GM19099 (cell line): ENCODE measurements at regions not wholly inside any gene's neighbourhood (a gene's known extent, or its start where the extent isn't known, plus 50 kb on each side); places are given as distances from the start of the nearest gene placed in this dataset.

Experiments used
- POLR2A ChIP-seq: IDR thresholded peaks from 3 replicates; pipeline ENCODE4 v1.6.1; 2011; ENCODE audit warnings: low read depth; ENCODE audit not compliant: insufficient read length; ENCODE audit errors: extremely low read depth

DNA sequence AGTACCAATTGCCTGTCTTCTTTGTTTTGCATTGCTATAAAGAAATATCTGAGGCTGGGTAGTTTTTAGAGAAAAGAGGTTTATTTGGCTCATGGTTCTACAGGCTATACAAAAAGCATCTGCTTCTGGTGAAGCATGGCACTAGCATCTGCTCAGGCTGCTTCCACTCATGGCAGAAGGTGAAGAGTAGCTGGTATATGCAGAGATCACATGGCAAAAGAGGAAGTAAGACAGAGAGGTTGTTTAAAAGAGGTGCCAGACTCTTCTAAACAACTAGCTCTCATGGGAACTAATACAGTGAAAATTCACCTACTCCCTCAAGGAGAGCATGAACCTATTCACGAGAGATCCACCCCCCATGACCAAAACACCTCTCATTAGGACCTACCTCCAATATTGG, 56.7 kb upstream of the GUCA2B start:
- TF ChIP-seq POLR2A: no peak

DNA sequence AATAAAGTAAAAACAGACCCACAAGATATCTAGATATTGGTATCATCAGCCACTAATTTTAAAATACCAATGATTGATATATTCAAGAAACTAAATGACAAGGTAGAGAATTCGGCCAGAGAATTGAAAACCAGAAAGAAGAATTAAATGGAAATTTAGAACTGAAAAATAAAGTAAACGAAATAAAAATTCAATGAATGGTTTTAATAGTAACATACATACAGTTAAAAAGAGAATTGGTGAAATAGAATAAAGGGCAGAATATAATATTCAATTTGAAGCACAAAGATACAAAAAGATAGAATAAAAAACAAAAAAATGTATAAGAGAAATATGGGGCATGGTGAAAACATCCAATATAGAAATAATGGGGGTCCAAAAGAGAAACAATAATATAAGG, 64.0 kb upstream of the GUCA2B start:
- TF ChIP-seq POLR2A: no peak

DNA sequence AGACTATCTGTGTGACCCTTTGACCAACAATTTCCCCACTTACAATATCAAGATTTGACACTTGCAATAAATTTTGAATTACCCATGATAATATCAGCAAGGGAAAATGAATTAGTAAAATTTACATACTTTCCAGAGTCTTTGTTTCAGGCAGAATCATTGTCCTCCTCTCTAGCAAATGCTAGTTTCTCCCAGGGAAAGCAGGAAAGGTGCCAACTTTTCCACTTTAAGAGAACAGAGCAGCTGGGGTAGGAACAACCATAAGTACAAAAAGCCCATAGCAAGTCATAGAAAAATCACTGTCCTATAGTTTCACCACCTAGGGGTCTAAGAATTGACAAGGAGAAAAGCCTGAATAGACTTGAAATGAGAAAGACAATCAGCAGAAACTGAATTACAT, 67.1 kb upstream of the GUCA2B start:
- TF ChIP-seq POLR2A: no peak

DNA sequence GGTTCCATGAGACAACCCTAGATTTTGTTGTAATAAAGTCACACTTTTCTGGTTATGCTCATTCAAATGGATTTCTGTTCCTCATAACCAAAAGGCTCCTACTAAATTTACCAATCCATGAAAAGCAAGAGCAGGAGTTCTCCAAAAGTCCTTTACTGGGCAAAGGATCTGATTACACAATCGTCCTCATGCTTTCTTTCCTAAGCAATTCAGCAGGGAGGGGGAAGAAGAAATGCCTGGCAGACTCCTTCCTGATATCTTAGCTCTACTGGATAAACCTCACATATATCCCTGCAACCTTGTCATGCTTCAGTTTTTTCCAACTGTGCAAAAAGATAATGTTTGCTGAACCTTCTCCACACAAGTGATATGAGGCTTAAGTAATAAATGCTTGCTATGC, 67.6 kb upstream of the GUCA2B start:
- no peak for TF ChIP-seq POLR2A

DNA sequence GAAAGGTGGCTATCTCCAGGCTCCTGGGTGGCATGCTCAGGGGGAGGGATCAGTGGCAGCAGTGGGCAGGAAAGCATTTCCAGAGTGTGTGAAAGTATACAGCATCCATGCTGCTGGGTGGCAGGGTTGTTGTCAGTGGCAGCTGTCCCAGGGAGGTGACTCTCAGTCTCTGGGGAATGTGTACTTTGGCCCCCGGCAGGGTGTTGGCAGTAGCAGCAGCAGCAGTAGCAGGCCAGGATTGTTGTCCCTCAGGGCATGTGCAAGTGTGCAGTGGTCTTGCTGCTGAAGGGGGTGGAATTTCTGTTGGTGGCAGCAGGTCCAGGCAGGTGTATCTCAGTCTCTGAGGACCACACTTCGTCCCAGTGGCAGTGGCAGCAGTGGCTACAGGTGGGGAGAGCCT, 71.7 kb upstream of the GUCA2B start:
- no peak for TF ChIP-seq POLR2A

DNA sequence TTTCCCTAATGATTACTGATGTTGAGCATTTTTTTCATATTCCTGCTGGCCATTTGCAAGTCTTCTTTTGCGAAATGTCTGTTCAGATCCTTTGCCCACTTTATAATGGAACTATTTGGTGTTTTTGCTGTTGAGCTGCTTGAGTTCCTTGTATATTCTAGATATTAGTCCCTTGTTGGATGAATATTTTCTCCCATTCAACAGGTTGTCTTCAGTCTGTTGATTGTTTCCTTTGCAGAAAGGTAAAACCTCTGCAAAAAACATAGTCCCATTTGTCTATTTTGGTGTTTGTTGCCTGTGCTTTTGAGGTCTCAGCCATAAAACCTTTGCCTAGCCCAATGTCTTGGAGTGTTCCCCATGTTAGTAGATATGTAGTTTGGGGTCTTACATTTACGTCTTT, 78.0 kb upstream of the GUCA2B start:
- no peak for TF ChIP-seq POLR2A

DNA sequence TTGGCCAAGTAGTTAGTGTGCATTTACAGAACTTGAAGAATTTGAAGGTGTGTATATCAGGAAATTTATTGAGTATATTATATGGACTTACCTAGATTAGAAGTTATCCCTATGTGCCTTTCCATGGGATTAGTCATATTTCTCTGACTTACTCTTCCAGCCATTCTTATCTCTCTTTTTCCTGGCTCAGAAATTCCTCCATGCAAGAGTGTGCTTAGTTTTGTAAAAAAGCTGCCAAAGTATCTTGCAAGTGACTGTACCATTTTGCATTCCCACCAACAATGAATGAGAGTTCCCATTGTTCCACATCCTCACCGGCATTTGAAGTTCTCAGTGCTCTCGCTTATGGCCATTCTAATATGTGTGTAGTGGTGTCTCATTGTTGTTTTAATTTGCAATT, 82.2 kb upstream of the GUCA2B start:
- no peak for TF ChIP-seq POLR2A

DNA sequence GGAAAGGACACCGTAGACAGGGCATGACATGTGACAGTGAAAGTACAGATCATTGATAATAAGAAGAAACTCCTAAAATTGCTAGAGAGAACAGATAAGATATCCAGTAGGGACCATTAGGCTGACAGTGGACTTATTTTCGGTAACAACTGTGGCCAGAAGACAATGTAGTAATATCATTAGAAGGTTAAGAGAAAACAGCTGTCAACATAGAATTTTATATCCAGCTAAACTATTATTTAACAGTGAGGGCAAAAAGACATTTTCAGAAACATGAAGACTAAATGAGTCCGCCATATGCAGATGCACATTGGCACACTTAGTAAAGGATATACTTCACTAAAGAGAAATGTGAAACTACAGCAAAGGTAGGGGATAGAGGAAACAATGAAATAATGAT, 95.4 kb upstream of the GUCA2B start:
- no peak for TF ChIP-seq POLR2A

DNA sequence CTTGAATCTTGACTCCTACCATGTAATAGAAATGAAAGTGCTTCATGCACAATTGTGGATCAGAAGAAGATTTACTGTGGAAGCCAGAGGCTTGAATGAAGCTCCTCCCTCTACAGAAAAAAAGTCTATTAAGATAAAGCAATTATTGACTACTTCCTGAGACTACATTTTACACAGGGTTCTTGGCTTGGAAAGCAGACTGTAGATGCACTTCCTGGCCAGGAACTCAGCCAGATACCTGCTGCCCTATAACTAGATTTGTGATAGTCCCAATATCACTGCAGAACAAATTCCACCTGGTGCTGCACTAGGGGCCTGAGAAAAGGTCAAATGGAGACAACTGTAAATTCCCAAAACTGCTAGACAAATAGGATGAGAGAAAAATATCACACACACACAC, 96.8 kb upstream of the GUCA2B start:
- TF ChIP-seq POLR2A: no peak

DNA sequence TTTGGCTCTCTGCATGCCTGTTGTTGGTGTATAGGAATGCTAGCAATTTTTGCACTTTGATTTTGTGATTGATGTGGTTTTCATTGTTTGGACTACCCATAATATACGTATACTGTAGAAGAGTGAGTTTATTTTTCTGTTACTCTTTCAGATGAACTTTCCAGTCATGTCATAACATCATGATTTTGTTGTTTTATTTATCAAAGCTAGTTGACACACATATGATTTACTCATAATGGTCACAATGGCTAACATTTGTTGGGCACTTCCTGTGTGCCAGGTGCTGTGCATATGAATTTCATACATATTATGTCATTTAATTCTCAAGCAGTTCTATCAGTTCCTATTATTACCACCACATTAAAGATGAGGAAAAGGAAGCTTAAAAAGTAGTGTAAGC, 98.1 kb upstream of the GUCA2B start:
- no peak for TF ChIP-seq POLR2A

DNA sequence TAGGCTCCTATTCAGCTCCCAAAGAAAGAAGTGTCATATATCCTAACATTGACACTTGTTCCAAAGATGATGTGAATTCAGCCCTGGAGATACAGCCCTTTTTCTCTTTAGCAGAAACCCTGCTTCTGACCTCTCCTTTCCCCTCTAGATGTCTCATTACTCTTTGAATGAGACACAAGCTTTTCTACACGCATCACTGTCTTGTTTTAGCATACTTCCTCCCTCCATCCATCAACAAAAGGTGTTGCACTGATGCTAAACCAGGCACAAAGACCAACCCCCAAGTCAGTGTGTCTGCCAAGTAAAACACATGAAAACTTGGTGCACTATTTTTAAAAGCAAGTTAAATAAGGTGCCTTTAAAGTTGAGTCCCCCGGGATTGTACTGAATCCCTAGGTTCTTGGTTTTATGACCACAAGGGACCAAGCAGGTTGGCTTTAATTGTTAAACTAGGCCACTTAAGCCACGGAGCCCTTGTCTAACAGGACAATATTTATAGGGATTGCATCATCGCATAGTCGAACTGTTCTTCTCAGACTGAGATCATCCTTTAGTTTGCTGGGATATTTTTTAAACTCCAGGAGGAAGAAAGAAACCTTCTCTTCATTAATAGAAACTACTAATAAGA, 101.0 kb upstream of the GUCA2B start:
- TF ChIP-seq POLR2A: no peak

DNA sequence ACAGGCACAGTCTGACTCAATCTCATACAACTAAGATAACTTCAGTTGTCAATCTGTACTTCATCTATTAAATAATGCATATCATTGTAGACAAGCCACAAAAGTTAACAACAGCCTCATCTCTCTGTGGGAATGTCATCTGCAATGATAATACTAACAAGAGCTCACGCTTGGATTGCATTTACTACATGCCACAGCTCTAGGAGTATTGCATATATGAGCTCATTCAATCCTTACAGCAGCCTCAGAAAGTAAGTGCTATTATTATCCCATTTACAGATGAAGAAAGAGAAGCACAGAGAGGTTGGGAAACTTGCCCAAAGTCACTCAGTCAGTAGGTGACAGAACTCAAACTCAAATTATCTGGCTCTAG, 105.7 kb upstream of the GUCA2B start:
- no peak for TF ChIP-seq POLR2A

DNA sequence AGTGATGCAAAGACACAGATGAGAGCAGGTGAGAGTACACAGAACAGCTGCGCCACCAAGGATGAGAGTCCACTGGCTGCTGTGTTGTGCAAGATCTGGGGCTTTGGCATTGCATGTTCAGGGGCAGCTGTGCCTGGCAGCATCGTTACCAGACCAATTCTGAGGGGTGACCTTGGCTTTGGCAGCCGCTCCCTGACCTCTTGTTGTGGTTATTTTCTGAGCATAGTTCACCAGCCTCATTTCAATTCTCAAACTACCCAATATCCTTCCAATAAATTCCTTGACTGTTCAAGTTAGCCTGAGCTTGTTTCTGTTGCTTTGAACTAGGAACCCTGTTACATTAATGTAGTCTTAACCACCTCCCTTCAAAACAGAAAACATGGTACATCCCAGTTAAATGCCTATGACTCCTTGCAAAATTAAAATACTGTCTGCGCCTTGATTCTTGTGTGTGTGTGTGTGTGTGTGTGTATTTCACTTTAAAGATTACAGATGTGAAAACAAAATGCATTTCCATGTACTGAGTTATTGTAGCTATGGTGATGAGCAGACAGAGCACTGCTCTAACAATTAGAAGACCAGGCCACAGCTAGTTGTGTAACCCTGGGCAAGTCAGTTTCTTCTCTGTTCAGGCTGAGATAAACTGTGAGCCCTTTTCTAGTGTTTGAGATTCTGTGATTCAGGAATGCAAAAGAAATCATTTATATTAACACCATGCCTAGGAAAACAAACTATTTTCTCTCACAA, 106.3 kb upstream of the GUCA2B start:
- TF ChIP-seq POLR2A: no peak

DNA sequence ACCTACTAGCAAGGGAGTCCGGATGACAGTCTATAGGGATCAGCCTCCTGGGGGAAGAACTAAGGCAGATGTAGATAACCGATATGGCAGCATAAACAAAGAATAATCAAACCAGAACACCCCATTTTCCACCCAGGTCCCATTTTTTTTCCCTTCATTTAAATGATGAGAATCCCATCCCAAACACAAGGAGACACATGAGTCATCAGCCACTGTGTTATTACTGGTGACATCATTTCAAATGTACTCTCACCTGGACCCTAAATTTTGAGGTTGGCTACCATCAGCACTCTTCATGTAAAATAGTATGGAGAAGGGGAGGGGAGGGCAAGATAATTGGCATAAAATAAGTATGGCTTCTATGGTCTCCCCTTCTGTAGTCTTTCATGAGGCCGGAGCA, 108.9 kb upstream of the GUCA2B start:
- no peak for TF ChIP-seq POLR2A

DNA sequence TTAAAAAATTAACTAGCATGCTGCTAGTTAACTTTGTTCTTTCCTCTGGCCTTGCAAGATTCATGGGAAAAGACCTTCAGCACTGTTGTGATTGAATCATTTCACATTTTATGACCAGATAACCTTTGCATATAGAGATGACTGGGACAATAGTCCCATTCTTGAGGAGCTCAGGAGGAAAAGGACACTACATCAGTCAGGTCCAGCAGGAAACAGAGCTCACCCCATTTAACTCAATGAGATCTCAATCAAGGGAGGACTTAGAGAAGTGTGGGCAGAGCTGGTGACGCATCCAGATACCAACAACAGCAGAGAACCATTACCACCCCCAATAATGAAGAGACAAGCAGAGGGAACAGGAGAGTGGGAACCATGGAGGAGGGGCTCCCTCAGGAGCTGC, 109.4 kb upstream of the GUCA2B start:
- TF ChIP-seq POLR2A: no peak

DNA sequence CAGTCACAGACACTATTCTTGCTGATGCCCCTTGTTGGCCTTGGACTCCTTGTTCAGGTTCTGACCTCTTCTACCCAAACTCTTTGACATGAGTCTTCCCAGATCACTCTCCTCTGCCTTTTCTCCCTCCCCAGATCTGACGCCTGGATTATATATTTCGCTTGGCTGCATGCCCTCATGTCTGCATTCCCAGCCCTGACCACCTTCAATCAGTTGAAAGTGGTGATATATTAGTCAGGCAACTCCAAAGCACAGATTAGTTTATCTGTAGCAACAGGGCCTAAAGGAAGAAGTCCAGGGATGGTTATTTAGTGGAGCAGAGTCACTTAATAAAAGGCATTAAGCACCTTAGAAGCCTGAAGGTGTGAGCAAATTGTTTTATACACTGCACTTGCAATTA, 110.0 kb upstream of the GUCA2B start:
- no peak for TF ChIP-seq POLR2A

DNA sequence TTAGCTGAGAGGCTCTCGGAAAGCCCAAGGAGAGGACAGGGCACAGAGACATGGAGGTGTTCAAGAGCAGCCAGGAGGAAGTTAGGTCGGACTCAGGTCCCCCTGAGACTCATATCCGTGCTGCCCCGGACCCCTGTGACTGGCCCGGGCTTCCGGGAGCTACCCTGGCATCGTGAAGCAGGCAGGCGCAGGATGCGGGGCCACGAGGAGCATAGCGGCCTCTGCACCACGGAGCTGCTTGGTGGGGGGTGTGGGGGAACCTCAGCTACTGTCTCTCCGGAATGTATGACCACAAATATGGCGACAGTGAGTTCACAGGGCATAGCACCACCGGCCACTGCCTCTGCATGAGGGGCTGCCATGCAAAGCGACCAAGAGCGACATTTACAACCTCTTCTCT, 112.2 kb upstream of the GUCA2B start:
- TF ChIP-seq POLR2A: no peak
